ENCODE measurements at regions not wholly inside any gene's neighbourhood (a gene's known extent, or its start where the extent isn't known, plus 50 kb on each side); places are given as distances from the start of the nearest gene placed in this dataset.

DNA sequence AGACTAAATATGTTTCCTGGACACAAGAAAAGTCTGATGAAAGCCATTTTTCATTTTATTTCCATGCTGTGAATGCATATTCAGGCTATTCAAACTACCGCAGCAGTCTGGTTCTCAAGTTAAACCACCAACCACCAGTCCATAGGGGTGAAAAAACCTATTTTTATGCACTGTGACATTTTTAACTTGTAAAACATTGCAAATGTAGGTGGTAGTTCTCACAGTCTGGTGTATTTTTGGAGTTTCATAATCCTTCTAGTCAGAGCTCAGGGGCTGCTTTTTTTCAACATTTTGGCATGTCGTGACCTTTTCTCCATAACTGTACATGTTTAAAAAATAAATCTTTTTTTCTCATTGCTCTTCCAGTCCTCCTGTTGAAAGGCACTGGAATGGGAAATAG, 907.6 kb upstream of the ADGRL2 start:
- DNase-seq (ENCODE audit: low read depth in 4 of 4, low spot score in 2 of 4), result no peak

DNA sequence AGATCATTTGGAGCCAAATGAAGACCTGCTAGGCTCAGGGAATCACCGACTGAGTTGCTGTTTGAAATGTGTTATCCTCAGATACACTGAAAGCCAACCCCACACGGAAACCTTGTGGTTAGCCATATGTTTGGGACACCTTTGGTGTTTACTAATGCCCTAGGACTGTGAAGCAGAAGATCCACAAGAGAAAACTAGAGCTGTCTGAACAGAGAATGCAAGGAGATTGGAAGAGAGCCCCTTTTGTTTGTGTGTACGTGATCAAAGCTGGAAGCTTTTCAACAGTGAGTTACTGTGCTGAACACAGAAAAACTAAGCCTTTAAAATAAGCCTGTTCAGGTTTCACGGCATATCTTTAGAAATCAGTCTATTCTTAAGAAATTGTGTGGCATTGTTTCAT, 908.2 kb upstream of the ADGRL2 start:
- no peak for DNase-seq (ENCODE audit: low read depth in 4 of 4, low spot score in 2 of 4)

DNA sequence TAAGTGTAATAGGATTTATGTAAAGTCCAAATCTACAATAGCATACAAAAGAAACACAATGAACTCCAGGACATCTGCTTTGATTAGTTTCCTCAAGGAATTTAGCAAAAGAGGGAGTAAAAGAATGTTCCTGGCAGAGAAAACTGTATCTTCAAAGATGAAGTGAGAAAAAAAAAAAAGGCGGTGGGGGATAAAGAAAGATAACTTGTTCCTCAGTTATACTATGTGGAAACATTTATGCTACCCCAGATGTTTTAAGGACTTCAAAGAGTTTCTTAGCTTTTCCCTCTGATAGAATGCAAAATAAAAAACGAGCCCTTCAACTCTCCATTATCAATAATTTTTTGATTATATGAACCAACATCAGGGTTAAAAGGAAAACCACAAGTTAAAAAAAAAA, 908.9 kb upstream of the ADGRL2 start:
- no peak for DNase-seq (ENCODE audit: low read depth in 4 of 4, low spot score in 2 of 4)

DNA sequence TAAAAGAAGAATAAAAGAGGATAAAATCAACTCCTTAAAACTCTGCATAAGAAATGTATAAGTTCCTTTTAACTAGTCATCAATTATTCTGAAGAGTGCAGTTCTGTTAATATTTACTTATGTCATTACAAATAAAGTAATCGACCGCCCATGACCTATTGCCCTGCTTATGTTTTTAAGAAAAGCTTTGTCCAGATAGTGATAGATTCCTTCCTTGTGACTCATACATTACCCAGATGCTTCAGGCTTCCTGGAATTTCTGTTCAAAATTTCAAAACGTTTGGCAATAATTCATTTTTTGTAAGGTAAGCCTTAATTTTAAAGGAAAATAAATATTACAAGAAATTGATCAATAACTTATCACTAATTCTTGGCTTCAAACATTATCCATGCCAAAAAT, 918.2 kb upstream of the ADGRL2 start:
- DNase-seq (ENCODE audit: low read depth in 4 of 4, low spot score in 2 of 4), result no peak

DNA sequence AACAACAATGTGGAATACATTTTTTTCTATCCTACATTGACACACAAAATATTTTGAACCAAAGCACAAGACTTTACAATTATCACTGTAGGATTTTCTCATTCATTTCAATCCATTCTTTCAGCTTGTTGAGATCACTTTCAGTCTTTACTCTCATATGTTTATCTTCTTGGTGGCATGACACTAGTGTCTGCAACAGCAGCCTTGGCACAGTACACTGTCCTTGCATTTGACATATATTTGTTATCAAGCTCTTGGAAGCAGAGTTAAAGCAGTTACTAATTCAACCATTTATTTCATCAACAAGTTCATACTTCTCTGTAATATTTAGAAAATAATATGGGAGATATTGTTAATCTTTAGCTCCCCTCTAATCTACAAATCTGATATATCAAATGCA, 922.4 kb upstream of the ADGRL2 start:
- DNase-seq (ENCODE audit: low read depth in 4 of 4, low spot score in 2 of 4), result no peak

DNA sequence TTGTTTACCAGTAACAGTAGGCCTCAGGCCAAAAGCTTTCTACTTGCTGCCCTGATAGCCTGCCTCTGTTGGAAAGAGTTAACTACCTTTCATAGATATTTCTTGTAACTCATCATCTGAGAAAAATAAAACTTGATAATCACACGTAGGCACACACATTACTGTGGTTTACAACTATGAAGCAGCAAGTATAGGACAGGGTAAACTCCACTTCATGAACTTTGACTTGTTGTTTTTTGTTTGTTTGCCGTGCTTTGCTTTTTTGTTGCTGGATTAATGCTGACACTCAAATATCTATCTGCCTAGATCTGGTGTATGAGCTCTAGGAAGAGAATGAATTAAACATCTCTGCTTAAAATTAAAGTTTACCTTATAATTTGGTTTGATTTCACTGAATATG, 924.7 kb upstream of the ADGRL2 start:
- no peak for DNase-seq (ENCODE audit: low read depth in 4 of 4, low spot score in 2 of 4)

DNA sequence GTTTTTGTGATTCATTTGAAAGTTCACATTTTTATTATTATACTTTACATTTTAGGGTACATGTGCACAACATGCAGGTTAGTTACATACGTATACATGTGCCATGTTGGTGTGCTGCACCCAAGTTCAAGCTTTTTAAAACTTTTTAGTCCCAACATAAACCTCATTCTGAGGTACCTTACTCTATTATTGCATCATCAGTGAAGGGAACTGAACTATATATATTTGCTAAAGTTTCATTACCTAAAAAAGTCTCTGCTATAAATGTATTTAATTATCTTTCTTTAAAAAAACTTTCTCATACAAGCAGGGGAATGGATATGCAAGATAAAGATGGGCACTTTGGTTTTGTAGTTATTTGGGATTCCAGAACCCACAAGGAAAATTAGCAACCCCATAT, 931.4 kb upstream of the ADGRL2 start:
- DNase-seq (ENCODE audit: low read depth in 4 of 4, low spot score in 2 of 4), result no peak

DNA sequence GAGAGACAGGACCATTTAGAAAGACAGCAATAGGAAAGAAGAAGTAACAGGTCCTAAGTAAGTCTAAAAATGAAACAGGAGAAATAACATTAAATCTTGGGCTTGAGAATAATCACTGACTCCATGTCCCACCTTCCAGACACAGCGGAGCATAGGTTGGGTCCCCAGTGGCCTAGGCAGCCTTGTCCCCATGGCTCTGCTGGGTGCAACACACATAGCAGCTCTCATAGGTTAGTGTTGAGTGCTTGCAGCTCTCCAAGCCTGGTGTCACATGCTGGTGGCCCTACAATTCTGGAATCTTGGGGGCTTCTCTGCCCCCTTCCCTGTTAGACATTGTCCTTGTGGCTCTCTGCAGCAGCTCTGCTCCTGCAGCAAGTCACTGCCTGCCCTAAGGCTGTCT, 952.8 kb upstream of the ADGRL2 start:
- DNase-seq (ENCODE audit: low read depth in 4 of 4, low spot score in 2 of 4), result no peak

DNA sequence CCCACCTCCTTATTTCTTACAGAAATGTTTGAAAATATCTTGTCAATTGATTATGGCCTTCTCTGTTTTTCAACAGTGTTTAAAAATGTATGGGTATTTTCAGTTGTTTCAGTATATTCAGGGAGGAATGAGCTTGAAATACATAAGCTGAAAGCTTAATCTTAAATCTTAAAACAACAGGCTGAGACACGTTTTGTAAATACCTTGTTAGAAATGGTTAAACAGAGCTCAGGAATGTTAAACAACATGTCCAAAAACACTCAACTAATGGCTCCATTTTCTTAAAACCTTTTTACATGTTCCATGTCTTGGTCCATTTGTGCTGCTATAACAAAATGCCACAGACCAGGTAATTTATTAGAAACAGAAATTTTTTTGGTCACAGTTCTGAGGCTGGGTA, 953.8 kb upstream of the ADGRL2 start:
- DNase-seq (ENCODE audit: low read depth in 4 of 4, low spot score in 2 of 4), result no peak

DNA sequence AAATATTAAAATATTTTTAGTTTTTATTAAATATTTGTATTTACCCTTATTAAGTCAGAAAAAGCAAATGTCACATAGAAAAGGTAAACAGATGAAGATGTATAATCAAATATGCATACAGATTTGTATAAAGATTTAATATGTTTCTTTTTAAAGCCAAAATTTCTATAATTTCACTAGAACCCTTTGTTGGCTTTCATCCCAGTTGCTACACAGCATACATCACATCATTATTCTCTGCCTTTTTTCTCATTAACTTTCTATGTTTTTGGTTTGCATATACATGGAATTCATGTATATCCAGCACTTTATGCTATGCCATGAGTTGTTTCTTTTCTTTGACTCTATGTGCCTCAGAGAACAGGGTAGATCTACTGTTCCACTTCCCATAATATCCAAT, 957.9 kb upstream of the ADGRL2 start:
- DNase-seq (ENCODE audit: low read depth in 4 of 4, low spot score in 2 of 4), result no peak

DNA sequence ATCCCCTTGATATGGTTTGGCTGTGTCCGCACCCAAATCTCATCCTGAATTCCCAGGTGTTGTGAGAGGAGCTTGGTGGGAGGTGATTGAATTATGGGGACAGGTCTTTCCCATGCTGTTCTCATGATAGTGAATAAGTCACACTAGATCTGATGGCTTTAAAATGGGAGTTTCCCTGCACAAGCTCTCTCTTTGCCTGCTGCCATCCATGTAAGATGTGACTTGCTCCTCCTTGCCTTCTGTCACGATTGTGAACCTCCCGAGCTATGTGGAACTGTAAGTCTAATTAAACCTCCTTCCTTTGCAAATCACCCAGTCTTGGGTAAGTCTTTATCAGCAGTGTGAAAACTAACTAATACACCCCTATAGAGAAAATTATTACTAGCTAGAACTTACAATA, 959.5 kb upstream of the ADGRL2 start:
- DNase-seq (ENCODE audit: low read depth in 4 of 4, low spot score in 2 of 4), result no peak

DNA sequence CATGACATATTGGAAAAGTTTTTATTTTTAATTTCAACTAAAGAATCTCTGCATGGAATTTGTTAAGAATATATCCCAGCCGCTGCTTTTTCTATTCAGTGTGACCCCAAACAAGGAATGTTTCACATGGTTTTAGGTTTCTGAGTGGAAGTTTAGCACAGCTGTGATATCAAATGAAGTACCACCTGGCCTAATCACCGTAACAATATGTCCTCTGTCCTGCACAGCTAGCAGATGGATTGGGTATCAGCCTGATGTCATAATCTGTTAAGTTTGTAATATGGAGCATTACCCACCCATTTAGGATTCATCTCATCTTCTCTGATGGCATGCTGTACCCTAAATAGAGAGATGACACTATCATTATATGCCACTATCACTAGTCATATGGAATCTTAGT, 963.7 kb upstream of the ADGRL2 start:
- DNase-seq (ENCODE audit: low read depth in 4 of 4, low spot score in 2 of 4), result no peak

DNA sequence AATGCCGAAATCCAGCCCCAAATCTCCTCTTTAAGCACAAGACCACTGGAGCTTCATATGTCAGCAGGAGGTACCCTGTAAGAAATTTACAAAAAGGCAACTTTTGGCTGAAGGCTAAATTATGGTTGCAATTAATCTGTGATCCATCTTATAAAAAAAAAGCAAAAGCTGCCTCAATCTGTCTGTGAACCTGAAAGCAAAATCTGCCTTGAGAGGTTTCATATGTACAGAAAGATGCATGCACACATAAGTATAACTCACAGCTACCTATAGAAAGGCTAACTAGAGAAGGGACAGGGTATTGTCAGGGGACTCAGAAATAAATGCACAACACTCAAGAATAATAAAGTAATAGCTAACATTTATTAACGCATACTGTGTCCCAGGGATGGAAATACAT, 964.2 kb upstream of the ADGRL2 start:
- no peak for DNase-seq (ENCODE audit: low read depth in 4 of 4, low spot score in 2 of 4)

DNA sequence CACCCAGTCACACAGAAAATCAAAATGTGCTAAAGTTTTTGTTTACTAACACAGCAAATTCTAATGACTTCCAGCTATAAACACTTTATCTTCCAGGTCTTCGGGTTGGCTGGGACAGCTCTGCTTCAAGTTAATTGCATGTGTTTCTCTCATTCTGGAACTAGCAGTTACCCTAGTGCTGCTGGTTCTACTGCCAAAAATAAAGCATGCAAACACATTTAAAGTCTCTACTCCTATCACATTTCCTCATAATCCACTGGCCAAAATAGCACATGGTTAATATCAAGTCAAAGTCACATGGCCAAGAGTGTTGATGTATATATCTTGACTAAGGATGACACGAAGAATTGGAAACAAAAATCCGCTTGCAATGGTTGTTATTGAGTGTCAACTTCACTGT, 973.1 kb upstream of the ADGRL2 start:
- no peak for DNase-seq (ENCODE audit: low read depth in 4 of 4, low spot score in 2 of 4)

DNA sequence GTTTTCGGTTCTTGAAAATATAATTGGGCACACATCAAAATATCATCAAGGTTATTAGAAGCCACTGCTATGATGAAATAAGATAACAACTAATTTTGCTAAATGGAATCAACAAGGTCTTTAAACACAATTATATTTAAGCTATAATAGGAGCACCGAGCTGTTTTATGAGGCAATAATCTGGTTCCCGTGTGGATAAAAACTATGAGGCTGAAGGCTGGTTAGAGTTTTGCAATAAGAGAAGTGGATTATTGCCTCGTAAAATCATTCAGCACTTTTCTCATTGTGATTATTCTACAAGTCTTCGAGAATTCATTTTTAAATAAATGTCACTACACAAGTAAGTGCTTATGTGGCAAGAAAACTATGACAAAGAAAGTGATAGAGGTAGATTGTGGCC, 975.7 kb upstream of the ADGRL2 start:
- DNase-seq (ENCODE audit: low read depth in 4 of 4, low spot score in 2 of 4), result no peak

DNA sequence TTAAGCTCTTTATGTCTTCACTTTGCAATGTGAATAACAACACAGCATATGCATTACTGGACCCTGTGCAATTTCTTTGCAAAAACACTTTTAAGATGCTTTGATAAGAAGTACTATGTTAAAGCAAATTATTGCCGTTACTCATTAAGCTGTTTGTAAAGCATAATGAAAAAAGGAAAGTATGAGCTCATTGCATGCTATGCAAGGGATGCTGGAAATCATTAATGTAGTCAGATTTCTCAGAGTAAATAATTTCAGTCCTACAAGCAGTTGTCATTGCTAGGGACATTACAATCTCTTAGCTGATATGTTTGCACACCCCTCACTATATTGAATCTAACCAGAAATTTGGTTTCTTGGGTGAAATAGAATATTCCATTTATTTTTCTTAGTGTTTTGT, 982.5 kb upstream of the ADGRL2 start:
- DNase-seq (ENCODE audit: low read depth in 4 of 4, low spot score in 2 of 4), result peak in 1 of 4 donors; percentile 2

DNA sequence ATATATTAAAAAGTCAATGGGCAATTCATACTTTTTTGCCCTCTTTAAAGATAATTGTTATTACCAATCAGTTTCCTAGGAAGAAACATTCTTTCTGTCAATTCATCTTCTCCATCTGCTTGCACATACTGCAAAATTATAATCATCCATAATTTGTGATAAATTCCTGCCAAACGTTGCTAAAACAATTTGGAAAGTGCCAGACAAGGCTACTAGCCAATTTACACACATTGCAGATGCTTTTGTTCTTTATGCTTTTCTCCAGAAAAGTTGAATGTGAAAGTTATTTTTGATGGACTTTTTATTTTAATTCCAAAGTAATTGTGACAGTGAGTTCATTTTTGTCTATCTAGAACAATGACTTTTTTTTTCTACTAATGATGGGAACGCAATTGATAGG, 992.8 kb upstream of the ADGRL2 start:
- no peak for DNase-seq (ENCODE audit: low read depth in 4 of 4, low spot score in 2 of 4)

DNA sequence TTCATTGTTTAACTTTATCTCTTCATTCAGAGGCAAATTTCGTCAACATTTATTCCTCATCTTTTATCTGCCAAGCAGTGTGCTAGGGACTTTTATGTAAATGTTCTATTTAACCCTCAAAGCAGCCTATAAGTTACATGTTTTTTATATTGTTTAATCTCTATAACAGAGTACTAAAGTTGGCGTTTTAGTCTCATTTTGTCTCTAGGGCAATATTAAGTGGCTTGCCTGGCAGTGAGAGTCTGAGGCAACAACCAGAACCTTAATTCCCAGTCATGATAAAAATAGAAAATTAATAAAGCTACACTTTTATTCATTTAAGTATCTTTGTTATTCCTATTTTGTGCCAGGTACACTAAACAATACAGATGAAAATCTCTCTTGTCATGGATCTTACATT, 994.3 kb upstream of the ADGRL2 start:
- DNase-seq (ENCODE audit: low read depth in 4 of 4, low spot score in 2 of 4), result no peak

DNA sequence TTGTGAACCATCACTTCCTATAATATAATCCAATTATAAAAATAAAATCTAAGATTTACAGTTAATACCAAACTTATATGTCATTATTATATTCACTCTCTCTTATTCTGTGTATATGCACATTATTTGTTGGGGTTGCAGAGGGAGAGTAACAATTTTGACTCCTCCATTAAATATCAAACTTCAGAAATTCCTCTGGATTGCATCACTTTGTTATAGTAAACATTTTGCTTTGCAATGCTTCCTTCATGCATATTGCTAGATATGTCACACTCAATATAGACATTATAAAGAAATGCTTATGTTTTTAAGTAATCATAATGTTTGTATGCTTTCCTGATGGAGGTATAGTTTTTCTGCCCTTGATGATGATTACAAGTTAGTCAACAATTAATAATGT, 999.0 kb upstream of the ADGRL2 start:
- no peak for DNase-seq (ENCODE audit: low read depth in 4 of 4, low spot score in 2 of 4)

DNA sequence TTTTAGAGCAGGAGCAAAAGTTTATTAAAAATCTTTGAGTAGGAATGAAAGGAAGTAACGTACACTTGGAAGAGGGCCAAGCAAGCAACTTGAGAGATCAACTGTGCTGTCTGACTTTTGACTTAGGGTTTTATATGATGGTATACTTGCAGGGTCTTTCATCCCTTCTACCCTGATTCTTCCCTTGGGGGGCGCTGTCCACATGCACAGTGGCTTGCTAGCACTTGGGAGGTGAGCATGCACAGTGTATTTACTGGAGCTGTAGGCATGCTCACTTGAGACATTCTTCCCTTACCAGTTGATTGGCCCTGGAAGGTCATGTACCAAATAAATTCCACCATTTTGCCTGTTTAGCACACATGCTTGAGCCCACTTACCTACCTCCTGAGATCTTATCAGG, 1001.3 kb upstream of the ADGRL2 start:
- DNase-seq (ENCODE audit: low read depth in 4 of 4, low spot score in 2 of 4), result no peak

DNA sequence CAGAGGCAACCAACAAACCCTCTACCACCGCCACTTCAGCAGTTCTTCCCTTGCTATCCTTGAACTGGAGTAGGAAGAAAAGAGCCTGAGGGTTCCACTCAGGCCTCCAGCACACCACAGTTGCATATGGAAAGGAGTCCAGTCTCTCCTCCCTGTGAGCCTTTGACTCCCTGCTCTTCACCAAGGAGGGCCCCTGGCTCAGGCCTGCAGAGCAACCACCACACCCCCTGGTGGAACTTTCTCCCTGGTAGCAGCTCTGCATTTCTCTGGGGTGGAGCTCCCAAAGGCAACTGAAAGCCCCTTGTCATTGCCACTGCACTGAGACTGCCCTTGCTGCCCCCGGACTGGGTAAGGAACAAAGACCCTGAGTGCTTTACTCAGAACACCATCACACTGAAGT, 1021.5 kb upstream of the ADGRL2 start:
- no peak for DNase-seq (ENCODE audit: low read depth in 4 of 4, low spot score in 2 of 4)

DNA sequence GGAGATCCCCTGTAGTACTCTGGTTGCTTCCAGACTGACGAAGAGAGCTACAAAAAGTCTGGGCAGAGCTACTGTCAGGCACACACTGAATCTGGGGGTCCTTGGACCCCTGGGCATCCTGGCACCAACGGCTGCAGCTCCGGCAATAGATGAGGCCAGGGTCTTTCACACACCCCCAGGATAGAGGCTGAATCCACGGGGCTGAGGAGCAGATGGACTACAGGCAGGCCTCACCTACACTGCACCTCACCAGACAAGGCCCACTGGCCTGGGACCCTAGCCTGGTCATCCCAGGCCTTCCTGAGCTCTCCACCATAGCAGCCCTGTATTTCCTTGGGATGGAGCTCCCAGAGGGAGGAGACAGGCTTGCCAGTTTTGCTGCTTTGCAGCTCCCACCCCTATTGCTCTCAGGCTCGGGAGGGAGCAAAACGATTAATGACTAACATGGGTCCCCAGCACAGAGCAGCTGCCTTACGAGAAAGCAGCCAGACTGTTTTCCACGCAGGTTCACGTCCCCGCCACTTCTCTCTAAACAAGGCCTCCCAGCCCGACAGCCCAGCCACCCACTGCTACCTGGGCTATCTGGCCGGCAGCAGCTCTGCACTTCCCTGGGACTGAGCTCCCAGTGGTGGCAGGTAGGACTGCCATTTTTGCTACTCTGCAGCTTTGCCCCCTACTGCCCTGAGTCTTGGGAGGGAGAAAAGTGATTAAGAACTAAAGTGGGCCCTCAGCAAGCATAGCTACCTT, 1022.5 kb upstream of the ADGRL2 start:
- DNase-seq (ENCODE audit: low read depth in 4 of 4, low spot score in 2 of 4), result no peak

DNA sequence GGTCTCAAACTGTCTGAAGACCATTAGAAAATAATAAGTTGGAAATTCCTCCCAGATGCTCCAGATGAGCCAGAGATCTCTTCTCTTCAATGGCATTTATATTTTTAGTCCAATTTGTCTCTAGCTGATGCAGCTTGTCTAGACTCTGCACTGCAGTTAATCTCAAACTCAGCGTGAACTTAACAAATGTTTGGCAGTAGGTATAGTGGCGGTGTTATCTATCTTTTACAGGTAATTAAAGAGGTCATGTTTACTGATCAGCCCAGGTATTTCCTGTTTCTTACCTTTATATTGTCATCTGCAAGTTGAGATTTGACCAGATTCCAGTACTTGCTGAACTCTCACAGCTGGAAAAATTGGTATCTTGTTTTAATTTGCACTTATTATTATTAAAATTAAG, 1024.5 kb upstream of the ADGRL2 start:
- DNase-seq (ENCODE audit: low read depth in 4 of 4, low spot score in 2 of 4), result no peak
